PC-9 (cell line): ENCODE measurements at regions not wholly inside any gene's neighbourhood (a gene's known extent, or its start where the extent isn't known, plus 50 kb on each side); places are given as distances from the start of the nearest gene placed in this dataset.

Experiments used
- CTCF ChIP-seq: fragments of 200-600 bp; sonication (generic); conservative IDR thresholded peaks from 2 replicates; pipeline ENCODE4 v1.6.1; 2017; ENCODE audit warnings: mixed run types, antibody characterized with exemption, mild to moderate bottlenecking, moderate library complexity
- EZH2 ChIP-seq: fragments of 200-600 bp; sonication (generic); IDR thresholded peaks from 2 replicates; pipeline ENCODE4 v1.8.0; 2017; ENCODE audit warnings: antibody characterized with exemption, low read depth

- no peak for TF ChIP-seq CTCF
- TF ChIP-seq EZH2 = no peak
These were observed 186.2 kb upstream of the BMPER start for GRCh38 chr7:33719059-33719581.
